ENCODE measurements at regions not wholly inside any gene's neighbourhood (a gene's known extent, or its start where the extent isn't known, plus 50 kb on each side); places are given as distances from the start of the nearest gene placed in this dataset.

- DNase-seq (ENCODE audit: low read depth) = no peak
- TF ChIP-seq CTCF (IDR thresholded peaks at IDR 0.05; ENCODE audit: low read length, missing control alignments) = no peak
- H3K4me3 ChIP-seq (replicated peaks; ENCODE audit: low read depth, low read length) = no peak overlapping the region
Measured at GRCh38 chr5:88952996-88953643, 70.1 kb upstream of the MEF2C start.

GRCh38 chr5:88952344-88952743, 69.4 kb upstream of the MEF2C start:
- peak; percentile 23 for DNase-seq (ENCODE audit: low read depth)
- TF ChIP-seq CTCF (IDR thresholded peaks at IDR 0.05; ENCODE audit: low read length, missing control alignments) = no peak

GRCh38 chr5:88951457-88951856, 68.5 kb upstream of the MEF2C start:
- DNase-seq (ENCODE audit: low read depth) = no peak
- TF ChIP-seq CTCF (IDR thresholded peaks at IDR 0.05; ENCODE audit: low read length, missing control alignments) = no peak
- H3K4me3 ChIP-seq (replicated peaks; ENCODE audit: low read depth, low read length) = no peak overlapping the region

More at GRCh38 chr5:88952344-88952743, 69.4 kb upstream of the MEF2C start:
- H3K4me3 ChIP-seq (replicated peaks; ENCODE audit: low read depth, low read length) = no peak overlapping the region

- TF ChIP-seq CTCF (IDR thresholded peaks at IDR 0.05; ENCODE audit: low read length, missing control alignments) = no peak
- no peak for DNase-seq (ENCODE audit: low read depth)
Measured at GRCh38 chr5:88948746-88949600, 66.0 kb upstream of the MEF2C start.

GRCh38 chr5:88944751-88945531, 62.0 kb upstream of the MEF2C start:
- DNase-seq (ENCODE audit: low read depth) = peak; percentile 18
- H3K4me3 ChIP-seq (replicated peaks; ENCODE audit: low read depth, low read length) = no peak overlapping the region
- TF ChIP-seq CTCF (IDR thresholded peaks at IDR 0.05; ENCODE audit: low read length, missing control alignments) = no peak

More at GRCh38 chr5:88948746-88949600, 66.0 kb upstream of the MEF2C start:
- no peak overlapping the region for H3K4me3 ChIP-seq (replicated peaks; ENCODE audit: low read depth, low read length)

GRCh38 chr5:88941581-88941980, 58.6 kb upstream of the MEF2C start:
- no peak overlapping the region for H3K4me3 ChIP-seq (replicated peaks; ENCODE audit: low read depth, low read length)
- no peak for TF ChIP-seq CTCF (IDR thresholded peaks at IDR 0.05; ENCODE audit: low read length, missing control alignments)

More at GRCh38 chr5:88941581-88941980, 58.6 kb upstream of the MEF2C start:
- DNase-seq (ENCODE audit: low read depth) = no peak

All from fibroblast of pulmonary artery (primary cell).